Karpas-422 (cell line): ENCODE measurements at regions not wholly inside any gene's neighbourhood (a gene's known extent, or its start where the extent isn't known, plus 50 kb on each side); places are given as distances from the start of the nearest gene placed in this dataset.

Experiments
- DNase-seq: peaks from one replicate; pipeline ENCODE4 v3.0.0-alpha.2; 2015
- H2AFZ ChIP-seq: fragments of 200-600 bp; sonication (generic); 2 replicates; pipeline ENCODE4 v1.6.1; 2014; ENCODE audit warnings: antibody characterized with exemption, low read length, mixed read lengths
- H3K27ac ChIP-seq: fragments of 200-600 bp; sonication (generic); 2 replicates; pipeline ENCODE4 v1.5.1; 2014; ENCODE audit warnings: mild to moderate bottlenecking, low read length, moderate library complexity
- H3K27me3 ChIP-seq: fragments of 200-600 bp; sonication (generic); 2 replicates; pipeline ENCODE4 v1.6.1; 2014; ENCODE audit warnings: low read length, mixed read lengths
- H3K36me3 ChIP-seq: fragments of 200-600 bp; sonication (generic); 2 replicates; pipeline ENCODE4 v1.6.1; 2014; ENCODE audit warnings: low read length, mixed read lengths; ENCODE audit not compliant: insufficient read depth
- H3K4me1 ChIP-seq: fragments of 200-600 bp; sonication (generic); 2 replicates; pipeline ENCODE4 v1.6.1; 2014; ENCODE audit warnings: mild to moderate bottlenecking, low read length, mixed read lengths
- H3K4me2 ChIP-seq: fragments of 200-600 bp; sonication (generic); 2 replicates; pipeline ENCODE4 v1.6.1; 2014; ENCODE audit warnings: low read length, low read depth, mild to moderate bottlenecking; ENCODE audit not compliant: poor library complexity, severe bottlenecking
- H3K4me3 ChIP-seq: fragments of 200-600 bp; sonication (generic); 2 replicates; pipeline ENCODE4 v1.5.1; 2014; ENCODE audit warnings: mild to moderate bottlenecking, antibody characterized with exemption, low read length, mixed read lengths
- H3K79me2 ChIP-seq: fragments of 200-600 bp; sonication (generic); 2 replicates; pipeline ENCODE4 v1.6.1; 2014; ENCODE audit warnings: mild to moderate bottlenecking, low read length, mixed read lengths
- H3K9ac ChIP-seq: fragments of 200-600 bp; sonication (generic); 2 replicates; pipeline ENCODE4 v1.6.0; 2014; ENCODE audit warnings: low read length
- H3K9me2 ChIP-seq: fragments of 200-600 bp; sonication (generic), shearing (Covaris generic); replicated peaks from 2 replicates; pipeline ENCODE4 v1.6.0; 2014; ENCODE audit warnings: mild to moderate bottlenecking, low read length, moderate library complexity; ENCODE audit not compliant: insufficient read depth
- H3K9me3 ChIP-seq: fragments of 300-700, 200-600 bp; sonication (generic); 2 replicates; pipeline ENCODE4 v1.6.1; 2014; ENCODE audit warnings: low read length, mixed read lengths
- H4K20me1 ChIP-seq: fragments of 200-600 bp; sonication (generic); 2 replicates; pipeline ENCODE4 v1.6.1; 2014; ENCODE audit warnings: mild to moderate bottlenecking, antibody characterized with exemption, low read length, low read depth; ENCODE audit not compliant: insufficient read depth

DNA sequence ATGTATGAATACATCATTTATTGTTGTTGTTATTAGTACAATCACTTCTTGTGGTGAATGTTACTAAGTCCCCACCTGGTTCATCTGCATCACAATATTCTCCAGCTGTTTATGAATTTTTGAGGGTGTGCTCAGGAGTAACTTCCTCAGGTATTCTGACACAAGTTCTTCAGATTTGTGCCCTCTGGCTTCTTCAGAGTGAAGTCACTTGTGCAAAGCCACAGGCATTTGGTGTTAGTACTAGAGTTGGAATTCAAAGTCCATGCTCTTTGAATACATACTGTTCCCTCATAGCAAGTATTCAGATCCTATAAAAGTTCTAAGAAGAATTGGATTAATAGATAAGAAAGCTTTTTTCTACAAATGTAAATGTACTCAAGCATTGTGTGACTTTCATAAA is 150.3 kb upstream of the AVPR1A start:
- no peaks in the 10 kb centered on the region for H4K20me1 ChIP-seq
- no peak overlapping the region for H3K4me3 ChIP-seq
- H3K27me3 ChIP-seq, result no peaks in the 10 kb centered on the region
- H3K4me1 ChIP-seq, result no peaks in the 10 kb centered on the region
- DNase-seq, result no peak
- no peak overlapping the region for H3K4me2 ChIP-seq
- no peaks in the 10 kb centered on the region for H3K9me2 ChIP-seq
- no peaks in the 10 kb centered on the region for H3K36me3 ChIP-seq
- no peak overlapping the region for H3K27ac ChIP-seq
- no peak overlapping the region for H2AFZ ChIP-seq
- no peak overlapping the region for H3K9ac ChIP-seq
- H3K79me2 ChIP-seq, result no peaks in the 10 kb centered on the region
- H3K9me3 ChIP-seq, result no peaks in the 10 kb centered on the region

DNA sequence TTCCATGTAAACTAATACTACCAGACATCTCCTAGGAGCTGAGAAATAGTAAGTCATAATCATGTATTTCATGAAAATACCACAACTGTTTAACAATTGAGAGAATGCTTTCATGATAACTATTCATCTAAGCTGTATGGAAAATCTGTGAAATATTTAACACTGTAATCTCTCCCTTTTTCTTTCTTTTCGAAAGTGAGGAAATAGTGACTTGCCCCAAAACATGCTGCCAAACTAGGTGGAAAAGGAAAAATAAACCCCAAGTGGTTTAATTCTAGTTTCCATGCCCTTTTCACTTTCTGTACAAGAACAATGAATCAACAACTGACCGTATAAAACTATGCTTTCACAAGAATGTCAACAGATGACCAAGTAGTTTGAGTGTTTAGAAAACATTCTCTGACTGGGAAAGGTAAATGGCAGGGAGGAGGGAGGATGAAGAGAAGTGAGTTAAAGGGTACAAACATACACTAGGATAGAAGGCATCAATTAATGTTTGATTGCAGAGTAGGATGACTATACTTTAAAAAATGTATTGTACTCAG is 147.5 kb upstream of the AVPR1A start:
- Histone ChIP-seq H3K9me2 (no peaks in the 10 kb centered on the region), H3K4me1 (no peaks in the 10 kb centered on the region), H2AFZ (no peak overlapping the region), H3K4me2 (no peak overlapping the region), H4K20me1 (no peaks in the 10 kb centered on the region), H3K79me2 (no peaks in the 10 kb centered on the region), H3K9ac (no peak overlapping the region), H3K4me3 (no peak overlapping the region), H3K9me3 (no peaks in the 10 kb centered on the region), H3K27ac (no peak overlapping the region), H3K27me3 (no peaks in the 10 kb centered on the region), H3K36me3 (no peaks in the 10 kb centered on the region)
- no peak for DNase-seq

DNA sequence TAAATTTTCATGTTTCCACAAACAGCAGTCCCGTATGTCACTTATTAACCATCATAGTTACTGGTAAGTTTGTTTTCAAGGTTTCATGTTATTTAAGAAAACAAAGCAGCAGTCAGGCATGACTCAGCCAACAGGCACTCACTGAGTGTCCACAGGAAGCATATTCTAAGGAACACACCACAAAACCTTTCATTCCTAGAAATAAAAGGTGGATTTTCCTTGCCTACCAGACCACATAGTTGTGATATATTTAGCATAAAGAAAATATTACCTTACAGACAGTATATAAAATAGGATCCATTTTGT is 143.3 kb upstream of the AVPR1A start:
- Histone ChIP-seq H3K36me3 (no peaks in the 10 kb centered on the region), H3K9ac (no peak overlapping the region)

DNA sequence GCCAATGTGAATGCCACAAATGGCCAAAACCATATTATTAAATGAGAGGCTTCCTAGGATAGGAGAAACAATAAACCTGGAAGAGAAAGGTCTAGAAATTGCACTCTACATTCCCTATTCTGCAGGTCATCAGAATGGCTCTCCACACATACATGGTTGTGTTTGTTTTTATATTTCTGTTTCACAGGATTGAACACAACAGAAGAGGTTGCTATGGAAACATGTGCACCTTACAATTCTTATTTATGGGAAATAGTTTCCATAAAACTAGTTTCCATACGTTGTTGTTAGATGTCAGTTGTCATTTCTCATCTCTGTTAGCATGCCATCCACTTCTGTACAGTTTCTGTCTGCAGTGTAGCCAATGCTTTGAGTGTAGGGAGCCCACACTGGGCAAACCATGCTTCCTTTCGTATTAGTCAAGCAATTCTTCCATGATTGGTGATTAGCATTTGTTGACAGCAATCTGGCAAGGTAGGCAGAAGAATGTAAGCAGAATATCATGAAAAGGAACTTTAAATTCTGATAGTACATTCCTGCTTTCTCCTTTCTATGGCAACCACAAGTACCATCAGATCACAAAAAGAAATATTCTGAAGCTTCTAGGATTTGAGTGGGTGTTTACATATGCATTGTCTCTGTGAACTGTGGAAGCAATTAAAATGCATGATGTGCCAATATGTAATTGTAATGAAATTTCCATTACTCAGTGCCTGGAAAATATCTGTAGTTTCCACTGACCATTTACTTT is 141.6 kb upstream of the AVPR1A start:
- H3K9ac ChIP-seq, result no peak overlapping the region
- H3K9me3 ChIP-seq, result no peaks in the 10 kb centered on the region
- no peak overlapping the region for H3K27ac ChIP-seq
- no peak for DNase-seq
- no peaks in the 10 kb centered on the region for H3K36me3 ChIP-seq
- H4K20me1 ChIP-seq, result no peaks in the 10 kb centered on the region
- no peaks in the 10 kb centered on the region for H3K79me2 ChIP-seq
- H2AFZ ChIP-seq, result no peak overlapping the region
- H3K4me1 ChIP-seq, result no peaks in the 10 kb centered on the region
- H3K27me3 ChIP-seq, result no peaks in the 10 kb centered on the region
- no peaks in the 10 kb centered on the region for H3K9me2 ChIP-seq
- H3K4me2 ChIP-seq, result no peak overlapping the region
- H3K4me3 ChIP-seq, result no peak overlapping the region

More for the DNA sequence above, 143.3 kb upstream of the AVPR1A start:
- Histone ChIP-seq H3K4me3 (no peak overlapping the region), H3K27ac (no peak overlapping the region), H4K20me1 (no peaks in the 10 kb centered on the region), H3K79me2 (no peaks in the 10 kb centered on the region), H3K4me2 (no peak overlapping the region), H2AFZ (no peak overlapping the region), H3K4me1 (no peaks in the 10 kb centered on the region), H3K9me2 (no peaks in the 10 kb centered on the region), H3K9me3 (no peaks in the 10 kb centered on the region), H3K27me3 (no peaks in the 10 kb centered on the region)
- no peak for DNase-seq

DNA sequence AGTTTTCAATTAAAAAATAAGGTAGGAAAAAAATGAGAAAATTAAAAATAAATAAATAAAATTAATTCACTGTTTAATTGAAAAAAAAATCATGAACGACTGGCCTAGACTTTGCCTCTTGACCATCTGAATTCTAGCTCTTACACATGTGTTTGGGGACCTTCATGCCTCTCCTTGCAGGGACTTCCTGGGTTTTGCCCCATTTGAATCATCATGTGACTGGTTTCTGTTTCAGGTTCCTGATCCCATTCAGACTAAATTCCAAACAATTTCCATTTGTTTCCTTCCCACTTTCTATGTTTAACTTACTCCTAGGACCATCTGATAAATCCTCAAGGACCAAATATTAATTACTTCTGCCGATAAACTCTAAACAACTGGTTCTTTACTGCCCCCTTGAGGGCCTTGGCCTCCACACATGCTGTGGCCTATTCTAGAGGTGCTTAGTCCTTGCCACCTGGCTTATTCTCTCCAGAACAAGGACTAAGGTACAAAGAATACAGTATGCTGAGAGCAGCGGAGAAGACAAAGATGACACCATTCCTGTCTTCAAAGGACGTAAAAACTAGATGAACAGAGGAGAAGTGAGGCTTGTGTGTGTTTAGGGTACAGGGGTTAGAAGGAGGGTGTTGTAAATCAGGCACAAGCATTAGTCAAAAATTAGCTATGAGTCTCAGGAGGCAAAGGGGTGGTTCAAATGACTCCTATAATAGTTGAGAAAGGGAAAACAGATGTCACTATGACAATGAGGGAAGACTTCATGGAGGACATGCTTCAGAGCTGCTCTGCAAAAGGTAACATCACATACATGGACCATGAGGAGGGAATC is 125.8 kb upstream of the AVPR1A start:
- Histone ChIP-seq H4K20me1 (no peaks in the 10 kb centered on the region), H3K4me2 (no peak overlapping the region), H3K4me3 (no peak overlapping the region), H3K9me2 (no peaks in the 10 kb centered on the region), H3K36me3 (no peaks in the 10 kb centered on the region), H3K27me3 (no peaks in the 10 kb centered on the region; the same call in 1 of the 2 replicates), H3K27ac (no peak overlapping the region), H3K4me1 (no peaks in the 10 kb centered on the region), H3K9ac (no peak overlapping the region), H3K9me3 (no peaks in the 10 kb centered on the region), H3K79me2 (no peaks in the 10 kb centered on the region), H2AFZ (no peak overlapping the region)
- DNase-seq, result peak; percentile 83

DNA sequence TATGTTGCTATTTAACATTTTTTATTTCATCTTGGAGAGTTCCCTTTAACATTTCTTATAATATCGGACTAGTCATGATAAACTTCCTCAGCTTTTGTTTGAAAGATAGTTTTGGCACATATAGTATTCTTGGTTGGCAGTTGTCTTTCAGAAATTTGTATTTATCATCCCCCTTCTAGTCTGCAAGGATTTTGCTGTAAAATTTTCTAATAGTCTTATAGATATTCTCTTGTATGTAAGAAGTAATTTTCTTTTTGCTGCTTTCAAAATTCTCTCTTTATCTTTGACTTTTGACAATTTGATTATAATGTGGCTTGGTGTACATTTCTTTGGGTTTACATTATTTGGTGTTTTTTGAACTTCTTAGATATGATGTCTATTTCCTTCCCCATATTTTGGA is 116.0 kb upstream of the AVPR1A start:
- Histone ChIP-seq H4K20me1 (no peaks in the 10 kb centered on the region), H3K4me1 (no peaks in the 10 kb centered on the region), H3K36me3 (no peaks in the 10 kb centered on the region), H3K4me2 (no peak overlapping the region), H3K27ac (no peak overlapping the region), H3K27me3 (no peaks in the 10 kb centered on the region), H3K79me2 (no peaks in the 10 kb centered on the region), H3K9me3 (no peaks in the 10 kb centered on the region), H2AFZ (no peak overlapping the region), H3K9me2 (no peaks in the 10 kb centered on the region), H3K9ac (no peak overlapping the region), H3K4me3 (no peak overlapping the region)
- DNase-seq, result no peak

DNA sequence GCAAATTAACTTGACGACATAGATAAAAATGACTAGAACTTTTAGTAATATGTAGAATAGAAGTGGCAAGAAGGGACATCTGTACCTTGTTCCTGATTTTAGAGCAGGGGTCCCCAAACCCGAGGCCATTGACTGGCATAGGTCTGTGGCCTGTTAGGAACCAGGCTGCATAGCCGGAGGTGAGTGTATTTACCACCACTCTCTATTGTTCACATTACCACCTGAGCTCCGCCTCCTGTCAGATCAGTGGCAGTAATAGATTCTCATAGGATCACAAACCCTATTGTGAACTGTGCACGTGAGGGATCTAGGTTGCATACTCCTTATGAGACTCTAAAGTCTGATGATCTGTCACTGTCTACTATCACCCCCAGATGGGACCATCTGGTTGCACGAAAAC is 113.6 kb upstream of the AVPR1A start:
- Histone ChIP-seq H3K36me3 (no peaks in the 10 kb centered on the region), H3K79me2 (no peaks in the 10 kb centered on the region), H3K27ac (no peak overlapping the region), H4K20me1 (no peaks in the 10 kb centered on the region), H3K9ac (no peak overlapping the region), H3K9me2 (no peaks in the 10 kb centered on the region), H3K9me3 (no peaks in the 10 kb centered on the region), H3K4me1 (no peaks in the 10 kb centered on the region), H3K4me3 (no peak overlapping the region), H2AFZ (no peak overlapping the region), H3K27me3 (no peaks in the 10 kb centered on the region), H3K4me2 (no peak overlapping the region)
- no peak for DNase-seq

DNA sequence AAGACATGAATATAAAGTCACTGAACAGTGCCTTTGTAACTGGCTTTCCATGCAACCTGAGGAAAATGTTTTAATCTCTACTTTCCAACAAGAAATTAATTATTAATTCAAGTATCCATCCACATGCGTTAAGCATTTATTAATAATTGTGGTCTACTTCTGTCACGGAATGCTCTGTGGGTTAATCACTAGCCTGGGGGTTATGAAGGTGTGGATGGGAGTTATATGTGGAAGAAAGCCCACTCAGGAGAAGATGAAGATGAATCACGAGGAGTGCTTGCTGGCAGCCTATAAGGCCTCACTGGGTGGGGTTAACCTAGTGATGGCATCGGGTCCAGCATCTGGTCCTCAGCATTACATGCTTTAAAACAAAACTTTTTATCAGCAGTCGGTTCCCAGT is 99.5 kb upstream of the AVPR1A start:
- H3K36me3 ChIP-seq, result no peaks in the 10 kb centered on the region
- H3K27me3 ChIP-seq, result no peaks in the 10 kb centered on the region; the same call in 1 of the 2 replicates
- no peak overlapping the region for H3K9ac ChIP-seq
- no peak overlapping the region for H3K4me3 ChIP-seq
- no peaks in the 10 kb centered on the region for H3K79me2 ChIP-seq
- no peak for DNase-seq
- no peaks in the 10 kb centered on the region for H3K9me3 ChIP-seq
- no peak overlapping the region for H3K27ac ChIP-seq
- H4K20me1 ChIP-seq, result no peaks in the 10 kb centered on the region
- H3K4me2 ChIP-seq, result no peak overlapping the region
- H3K9me2 ChIP-seq, result no peaks in the 10 kb centered on the region
- H3K4me1 ChIP-seq, result no peaks in the 10 kb centered on the region
- no peak overlapping the region for H2AFZ ChIP-seq
